RWPE2 (cell line): ENCODE measurements at regions not wholly inside any gene's neighbourhood (a gene's known extent, or its start where the extent isn't known, plus 50 kb on each side); places are given as distances from the start of the nearest gene placed in this dataset.

Experiments
- ATAC-seq: fragments of 200-7000 bp; cut with Tn5 transposase; 3 replicates; pipeline ENCODE4 v1.9.1; 2021; ENCODE audit warnings: low read depth
- DNase-seq: peaks from one replicate; pipeline ENCODE4 v3.0.0-alpha.2; 2020; ENCODE audit warnings: low spot score
- H3K27ac ChIP-seq: fragments of 450-650 bp; 2 replicates; pipeline ENCODE4 v1.5.1; 2017; ENCODE audit warnings: mild to moderate bottlenecking; ENCODE audit not compliant: poor library complexity, severe bottlenecking
- H3K27me3 ChIP-seq: fragments of 250-450 bp; sonication (Bioruptor Pico); 2 replicates; pipeline ENCODE4 v1.5.1; 2021; ENCODE audit warnings: mild to moderate bottlenecking, moderate library complexity; ENCODE audit not compliant: insufficient read depth, poor library complexity, severe bottlenecking
- H3K36me3 ChIP-seq: fragments of 250-450 bp; sonication (Bioruptor Pico); 2 replicates; pipeline ENCODE4 v1.5.1; 2020; ENCODE audit warnings: low read depth, mild to moderate bottlenecking, moderate library complexity
- H3K4me1 ChIP-seq: fragments of 250-450 bp; sonication (Bioruptor Pico); 2 replicates; pipeline ENCODE4 v1.5.1; 2021; ENCODE audit warnings: mild to moderate bottlenecking, moderate library complexity; ENCODE audit not compliant: insufficient read depth, poor library complexity, severe bottlenecking
- H3K4me3 ChIP-seq: fragments of 250-450 bp; sonication (Bioruptor Pico); 2 replicates; pipeline ENCODE4 v1.5.1; 2021; ENCODE audit warnings: mild to moderate bottlenecking, moderate library complexity; ENCODE audit not compliant: severe bottlenecking
- H3K9me3 ChIP-seq: fragments of 250-450 bp; sonication (Bioruptor Pico); 2 replicates; pipeline ENCODE4 v1.5.1; 2021; ENCODE audit warnings: mild to moderate bottlenecking, moderate library complexity; ENCODE audit not compliant: severe bottlenecking
- CTCF ChIP-seq: fragments of 450-650 bp; IDR thresholded peaks from one replicate; pipeline ENCODE4 v1.5.1; 2017; ENCODE audit warnings: mild to moderate bottlenecking, moderate library complexity; ENCODE audit not compliant: poor library complexity, severe bottlenecking

GRCh38 chr5:125863579-125863978 lies 559.6 kb upstream of the GRAMD2B start:
- DNase-seq: no peak
- Histone ChIP-seq H3K36me3 (no peaks in the 10 kb centered on the region), H3K27ac (no peak overlapping the region), H3K4me3 (no peak overlapping the region), H3K4me1 (peaks cover 12% of the 10 kb centered on the region), H3K9me3 (no peaks in the 10 kb centered on the region), H3K27me3 (no peaks in the 10 kb centered on the region)
- TF ChIP-seq CTCF: no peak
- no peak for ATAC-seq

- DNase-seq: no peak
- Histone ChIP-seq H3K4me3 (no peak overlapping the region), H3K27me3 (no peaks in the 10 kb centered on the region), H3K27ac (peak overlapping the region; percentile 40), H3K4me1 (peaks cover 12% of the 10 kb centered on the region), H3K36me3 (no peaks in the 10 kb centered on the region), H3K9me3 (no peaks in the 10 kb centered on the region)
- peak; percentile 64 for ATAC-seq
- no peak for TF ChIP-seq CTCF
These were observed 557.9 kb upstream of the GRAMD2B start for GRCh38 chr5:125865166-125865815.

- no peaks in the 10 kb centered on the region for H3K36me3 ChIP-seq
These were observed 555.2 kb upstream of the GRAMD2B start for GRCh38 chr5:125868036-125868435.

GRCh38 chr5:125870256-125870655 lies 553.0 kb upstream of the GRAMD2B start:
- no peak overlapping the region for H3K4me3 ChIP-seq
- no peaks in the 10 kb centered on the region for H3K27me3 ChIP-seq
- no peak for TF ChIP-seq CTCF
- H3K4me1 ChIP-seq: peaks cover 18% of the 10 kb centered on the region
- DNase-seq: no peak
- H3K27ac ChIP-seq: no peak overlapping the region
- no peaks in the 10 kb centered on the region for H3K9me3 ChIP-seq
- no peaks in the 10 kb centered on the region for H3K36me3 ChIP-seq
- no peak for ATAC-seq

More at GRCh38 chr5:125868036-125868435, 555.2 kb upstream of the GRAMD2B start:
- TF ChIP-seq CTCF: no peak
- DNase-seq: no peak
- H3K27ac ChIP-seq: peak overlapping the region; percentile 2
- no peaks in the 10 kb centered on the region for H3K27me3 ChIP-seq
- no peak overlapping the region for H3K4me3 ChIP-seq
- peak; percentile 71; the same call in 2 of the 3 replicates for ATAC-seq
- no peaks in the 10 kb centered on the region for H3K9me3 ChIP-seq
- H3K4me1 ChIP-seq: peaks cover 12% of the 10 kb centered on the region

- Histone ChIP-seq H3K27me3 (no peaks in the 10 kb centered on the region), H3K9me3 (no peaks in the 10 kb centered on the region), H3K4me3 (no peak overlapping the region), H3K36me3 (no peaks in the 10 kb centered on the region), H3K27ac (peak overlapping the region; percentile 5), H3K4me1 (peaks cover 8% of the 10 kb centered on the region)
- no peak for TF ChIP-seq CTCF
- 0 out of 3 replicates have a peak, but pooled peaks have one; percentile 46 for ATAC-seq
- DNase-seq: no peak
These were observed 549.2 kb upstream of the GRAMD2B start for GRCh38 chr5:125874057-125874456.
